Endodermal cell (in vitro differentiated cells): ENCODE measurements at regions not wholly inside any gene's neighbourhood (a gene's known extent, or its start where the extent isn't known, plus 50 kb on each side); places are given as distances from the start of the nearest gene placed in this dataset.

Experiments used
- DNase-seq: peaks from one replicate; pipeline ENCODE4 v3.0.0-alpha.2; 2017
- H3K27ac ChIP-seq: 2 replicates; pipeline ENCODE4 v1.5.1; 2013; ENCODE audit warnings: mild to moderate bottlenecking, low read depth, low read length, moderate library complexity
- H3K27me3 ChIP-seq: 2 replicates; pipeline ENCODE4 v1.6.1; 2013; ENCODE audit warnings: mild to moderate bottlenecking, low read length, moderate library complexity; ENCODE audit not compliant: insufficient read depth, control insufficient read depth, poor library complexity, severe bottlenecking
- H3K36me3 ChIP-seq: 2 replicates; pipeline ENCODE4 v1.7.0; 2013; ENCODE audit warnings: mild to moderate bottlenecking, low read length, moderate library complexity; ENCODE audit not compliant: control insufficient read depth, insufficient read depth
- H3K4me1 ChIP-seq: one replicate; pipeline ENCODE4 v1.7.0; 2013; ENCODE audit warnings: low read length; ENCODE audit not compliant: control insufficient read depth, insufficient read depth
- H3K4me3 ChIP-seq: 2 replicates; pipeline ENCODE4 v1.5.1; 2013; ENCODE audit warnings: mild to moderate bottlenecking, low read length, moderate library complexity
- H3K9ac ChIP-seq: 2 replicates; pipeline ENCODE4 v1.6.1; 2013; ENCODE audit warnings: mild to moderate bottlenecking, low read length, moderate library complexity; ENCODE audit not compliant: poor library complexity, severe bottlenecking; ENCODE audit errors: extremely low read depth
- H3K9me3 ChIP-seq: 2 replicates; pipeline ENCODE4 v1.6.1; 2013; ENCODE audit warnings: mild to moderate bottlenecking, low read length, moderate library complexity; ENCODE audit not compliant: control insufficient read depth
- H3K27ac Mint-ChIP-seq: 2 replicates; pipeline ENCODE4 v1.8.0; 2020; ENCODE audit warnings: mixed read lengths
- H3K27me3 Mint-ChIP-seq: 2 replicates; pipeline ENCODE4 v1.8.0; 2021; ENCODE audit warnings: mild to moderate bottlenecking, mixed read lengths; ENCODE audit not compliant: insufficient read depth
- H3K36me3 Mint-ChIP-seq: 2 replicates; pipeline ENCODE4 v1.8.0; 2020; ENCODE audit warnings: low read depth, mixed read lengths
- H3K4me1 Mint-ChIP-seq: 2 replicates; pipeline ENCODE4 v1.8.0; 2020; ENCODE audit warnings: mixed read lengths
- H3K4me3 Mint-ChIP-seq: 2 replicates; pipeline ENCODE4 v1.8.0; 2020; ENCODE audit warnings: mild to moderate bottlenecking, moderate library complexity, mixed read lengths
- H3K9me3 Mint-ChIP-seq: 2 replicates; pipeline ENCODE4 v1.8.0; 2020; ENCODE audit warnings: mild to moderate bottlenecking, mixed read lengths
- CTCF ChIP-seq: fragments of 200-600 bp; sonication (generic); conservative IDR thresholded peaks from 2 replicates; pipeline ENCODE4 v1.5.0; 2021; ENCODE audit warnings: antibody characterized with exemption, mild to moderate bottlenecking
- WGBS, 2 experiments: methylation state at CpG; one replicate each; pipeline versions ENCODE4 v1.1.5 to v1.1.7; 2013; ENCODE audit warnings: missing lambda C conversion rate in 2 of 2, mixed read lengths in 1 of 2; ENCODE audit not compliant: insufficient coverage in 1 of 2, insufficient read length in 1 of 2; 5-methylcytosine and 5-hydroxymethylcytosine counted together

GRCh38 chr14:28703482-28703881, 63.1 kb upstream of the FOXG1 start:
- Histone ChIP-seq H3K4me1 (no peaks in the 10 kb centered on the region), H3K9ac (no peak overlapping the region), H3K4me3 (no peak overlapping the region), H3K9me3 (no peaks in the 10 kb centered on the region), H3K27me3 (no peaks in the 10 kb centered on the region), H3K36me3 (no peaks in the 10 kb centered on the region), H3K27ac (no peak overlapping the region)
- H3K4me3 Mint-ChIP-seq: no peak overlapping the region
- TF ChIP-seq CTCF: no peak
- no peaks in the 10 kb centered on the region for H3K9me3 Mint-ChIP-seq
- H3K36me3 Mint-ChIP-seq: no peaks in the 10 kb centered on the region
- WGBS, 2 experiments: 89 to 94% methylated on average over 4 of the region's 4 CpGs
- no peaks in the 10 kb centered on the region for H3K27me3 Mint-ChIP-seq
- H3K27ac Mint-ChIP-seq: no peak overlapping the region
- no peaks in the 10 kb centered on the region for H3K4me1 Mint-ChIP-seq
- DNase-seq: no peak

- Histone ChIP-seq H3K9me3 (no peaks in the 10 kb centered on the region), H3K4me1 (no peaks in the 10 kb centered on the region), H3K27ac (no peak overlapping the region), H3K27me3 (no peaks in the 10 kb centered on the region), H3K36me3 (no peaks in the 10 kb centered on the region), H3K9ac (no peak overlapping the region), H3K4me3 (no peak overlapping the region)
- Mint-ChIP-seq H3K4me3 (no peak overlapping the region), H3K27me3 (no peaks in the 10 kb centered on the region), H3K36me3 (no peaks in the 10 kb centered on the region), H3K9me3 (no peaks in the 10 kb centered on the region), H3K27ac (no peak overlapping the region), H3K4me1 (no peaks in the 10 kb centered on the region)
- no peak for DNase-seq
- TF ChIP-seq CTCF: no peak
These were observed 62.4 kb upstream of the FOXG1 start for GRCh38 chr14:28704153-28704552.

- Mint-ChIP-seq H3K36me3 (no peaks in the 10 kb centered on the region), H3K9me3 (no peaks in the 10 kb centered on the region), H3K27me3 (no peaks in the 10 kb centered on the region), H3K4me3 (no peak overlapping the region), H3K27ac (no peak overlapping the region), H3K4me1 (no peaks in the 10 kb centered on the region)
- no peak overlapping the region for H3K9ac ChIP-seq
- 80 to 81% methylated on average over 1 to 2 of the region's 2 CpGs for WGBS, 2 experiments
- no peaks in the 10 kb centered on the region for H3K9me3 ChIP-seq
- TF ChIP-seq CTCF: no peak
- no peak overlapping the region for H3K27ac ChIP-seq
- no peak for DNase-seq
- no peak overlapping the region for H3K4me3 ChIP-seq
- no peaks in the 10 kb centered on the region for H3K4me1 ChIP-seq
- no peaks in the 10 kb centered on the region for H3K36me3 ChIP-seq
- no peaks in the 10 kb centered on the region for H3K27me3 ChIP-seq
These were observed 58.8 kb upstream of the FOXG1 start for GRCh38 chr14:28707814-28708213.
